ENCODE measurements at regions not wholly inside any gene's neighbourhood (a gene's known extent, or its start where the extent isn't known, plus 50 kb on each side); places are given as distances from the start of the nearest gene placed in this dataset.

GRCh38 chr2:6417050-6417449 lies 448.7 kb downstream of the CMPK2 start:
- no peak overlapping the region for H2AFZ ChIP-seq (ENCODE audit: low read length)
- no peak overlapping the region for H3K4me3 ChIP-seq (ENCODE audit: low read length, poor library complexity, severe bottlenecking)
- TF ChIP-seq EZH2phosphoT487 (IDR thresholded peaks at IDR 0.05; ENCODE audit: borderline replicate concordance): no peak
- TF ChIP-seq, protein P1, sequence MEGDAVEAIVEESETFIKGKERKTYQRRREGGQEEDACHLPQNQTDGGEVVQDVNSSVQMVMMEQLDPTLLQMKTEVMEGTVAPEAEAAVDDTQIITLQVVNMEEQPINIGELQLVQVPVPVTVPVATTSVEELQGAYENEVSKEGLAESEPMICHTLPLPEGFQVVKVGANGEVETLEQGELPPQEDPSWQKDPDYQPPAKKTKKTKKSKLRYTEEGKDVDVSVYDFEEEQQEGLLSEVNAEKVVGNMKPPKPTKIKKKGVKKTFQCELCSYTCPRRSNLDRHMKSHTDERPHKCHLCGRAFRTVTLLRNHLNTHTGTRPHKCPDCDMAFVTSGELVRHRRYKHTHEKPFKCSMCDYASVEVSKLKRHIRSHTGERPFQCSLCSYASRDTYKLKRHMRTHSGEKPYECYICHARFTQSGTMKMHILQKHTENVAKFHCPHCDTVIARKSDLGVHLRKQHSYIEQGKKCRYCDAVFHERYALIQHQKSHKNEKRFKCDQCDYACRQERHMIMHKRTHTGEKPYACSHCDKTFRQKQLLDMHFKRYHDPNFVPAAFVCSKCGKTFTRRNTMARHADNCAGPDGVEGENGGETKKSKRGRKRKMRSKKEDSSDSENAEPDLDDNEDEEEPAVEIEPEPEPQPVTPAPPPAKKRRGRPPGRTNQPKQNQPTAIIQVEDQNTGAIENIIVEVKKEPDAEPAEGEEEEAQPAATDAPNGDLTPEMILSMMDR (conservative IDR thresholded peaks at IDR 0.05; ENCODE audit: low read length): no peak

GRCh38 chr2:6418291-6418690 lies 447.4 kb downstream of the CMPK2 start:
- H2AFZ ChIP-seq (ENCODE audit: low read length): no peak overlapping the region
- H3K9me3 ChIP-seq (ENCODE audit: insufficient read depth, low read depth, low read length): no peaks in the 10 kb centered on the region
- H3K9ac ChIP-seq (ENCODE audit: low read depth, low read length, poor library complexity, severe bottlenecking): no peak overlapping the region
- TF ChIP-seq EZH2phosphoT487 (IDR thresholded peaks at IDR 0.05; ENCODE audit: borderline replicate concordance): no peak
- no peaks in the 10 kb centered on the region for H4K20me1 ChIP-seq (ENCODE audit: insufficient read depth, low read length, poor library complexity, severe bottlenecking)
- H3K4me3 ChIP-seq (ENCODE audit: low read length, poor library complexity, severe bottlenecking): no peak overlapping the region
- H3K4me2 ChIP-seq (ENCODE audit: low read depth, low read length, poor library complexity, severe bottlenecking): no peak overlapping the region
- no peaks in the 10 kb centered on the region for H3K36me3 ChIP-seq (ENCODE audit: insufficient read depth, low read length)
- no peaks in the 10 kb centered on the region for H3K27me3 ChIP-seq (ENCODE audit: insufficient read depth, low read length, poor library complexity, severe bottlenecking)
- H3K9me2 ChIP-seq (replicated peaks; ENCODE audit: low read depth, low read length): no peaks in the 10 kb centered on the region
- H3K79me2 ChIP-seq (ENCODE audit: insufficient read depth, low read length): no peaks in the 10 kb centered on the region
- no peaks in the 10 kb centered on the region for H3F3A ChIP-seq (ENCODE audit: low read depth)
- no peaks in the 10 kb centered on the region for H3K4me1 ChIP-seq (ENCODE audit: insufficient read depth, low read length, poor library complexity, severe bottlenecking)

More at GRCh38 chr2:6417050-6417449, 448.7 kb downstream of the CMPK2 start:
- no peaks in the 10 kb centered on the region for H4K20me1 ChIP-seq (ENCODE audit: insufficient read depth, low read length, poor library complexity, severe bottlenecking)
- no peaks in the 10 kb centered on the region for H3K36me3 ChIP-seq (ENCODE audit: insufficient read depth, low read length)
- H3K9me3 ChIP-seq (ENCODE audit: insufficient read depth, low read depth, low read length): no peaks in the 10 kb centered on the region
- no peaks in the 10 kb centered on the region for H3F3A ChIP-seq (ENCODE audit: low read depth)
- no peaks in the 10 kb centered on the region for H3K27me3 ChIP-seq (ENCODE audit: insufficient read depth, low read length, poor library complexity, severe bottlenecking)
- H3K9me2 ChIP-seq (replicated peaks; ENCODE audit: low read depth, low read length): no peaks in the 10 kb centered on the region
- H3K4me2 ChIP-seq (ENCODE audit: low read depth, low read length, poor library complexity, severe bottlenecking): no peak overlapping the region
- no peak overlapping the region for H3K9ac ChIP-seq (ENCODE audit: low read depth, low read length, poor library complexity, severe bottlenecking)
- no peaks in the 10 kb centered on the region for H3K79me2 ChIP-seq (ENCODE audit: insufficient read depth, low read length)
- H3K4me1 ChIP-seq (ENCODE audit: insufficient read depth, low read length, poor library complexity, severe bottlenecking): no peaks in the 10 kb centered on the region

GRCh38 chr2:6421138-6421730 lies 444.5 kb downstream of the CMPK2 start:
- Histone ChIP-seq H3K27me3 (ENCODE audit: insufficient read depth, low read length, poor library complexity, severe bottlenecking) (no peaks in the 10 kb centered on the region), H3K9me3 (ENCODE audit: insufficient read depth, low read depth, low read length) (no peaks in the 10 kb centered on the region), H3K4me1 (ENCODE audit: insufficient read depth, low read length, poor library complexity, severe bottlenecking) (no peaks in the 10 kb centered on the region), H4K20me1 (ENCODE audit: insufficient read depth, low read length, poor library complexity, severe bottlenecking) (no peaks in the 10 kb centered on the region), H3K4me2 (ENCODE audit: low read depth, low read length, poor library complexity, severe bottlenecking) (no peak overlapping the region), H3F3A (ENCODE audit: low read depth) (no peaks in the 10 kb centered on the region), H3K9me2 (replicated peaks; ENCODE audit: low read depth, low read length) (no peaks in the 10 kb centered on the region), H3K79me2 (ENCODE audit: insufficient read depth, low read length) (no peaks in the 10 kb centered on the region), H2AFZ (ENCODE audit: low read length) (no peak overlapping the region), H3K36me3 (ENCODE audit: insufficient read depth, low read length) (no peaks in the 10 kb centered on the region), H3K4me3 (ENCODE audit: low read length, poor library complexity, severe bottlenecking) (no peak overlapping the region), H3K9ac (ENCODE audit: low read depth, low read length, poor library complexity, severe bottlenecking) (no peak overlapping the region)
- no peak for TF ChIP-seq EZH2phosphoT487 (IDR thresholded peaks at IDR 0.05; ENCODE audit: borderline replicate concordance)
- TF ChIP-seq, protein P1 (conservative IDR thresholded peaks at IDR 0.05; ENCODE audit: low read length): no peak

DNA sequence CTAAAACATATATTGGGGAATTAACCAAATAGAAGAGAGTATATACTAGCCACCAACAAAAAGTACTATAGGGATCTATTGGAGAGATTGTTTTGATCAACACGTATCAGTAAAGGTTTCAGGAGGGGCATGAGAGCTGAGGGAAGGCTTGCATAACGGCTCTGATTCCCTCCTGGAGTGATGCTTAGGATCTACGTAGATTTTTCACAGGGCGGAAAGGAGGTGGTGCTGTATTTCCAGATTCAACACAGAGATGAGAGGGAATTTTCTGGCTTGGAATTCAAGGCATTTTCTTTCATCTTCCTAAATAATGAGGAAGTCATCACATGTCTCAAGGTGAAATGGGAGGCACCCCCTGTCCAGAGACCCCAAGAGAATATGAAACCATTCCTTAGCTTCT lies 443.8 kb downstream of the CMPK2 start:
- Histone ChIP-seq H3K27me3 (ENCODE audit: insufficient read depth, low read length, poor library complexity, severe bottlenecking) (no peaks in the 10 kb centered on the region), H3K4me1 (ENCODE audit: insufficient read depth, low read length, poor library complexity, severe bottlenecking) (no peaks in the 10 kb centered on the region), H4K20me1 (ENCODE audit: insufficient read depth, low read length, poor library complexity, severe bottlenecking) (no peaks in the 10 kb centered on the region), H3K79me2 (ENCODE audit: insufficient read depth, low read length) (no peaks in the 10 kb centered on the region), H3K4me3 (ENCODE audit: low read length, poor library complexity, severe bottlenecking) (no peak overlapping the region), H2AFZ (ENCODE audit: low read length) (no peak overlapping the region), H3K36me3 (ENCODE audit: insufficient read depth, low read length) (no peaks in the 10 kb centered on the region), H3K4me2 (ENCODE audit: low read depth, low read length, poor library complexity, severe bottlenecking) (no peak overlapping the region), H3K9me2 (replicated peaks; ENCODE audit: low read depth, low read length) (no peaks in the 10 kb centered on the region), H3K9me3 (ENCODE audit: insufficient read depth, low read depth, low read length) (no peaks in the 10 kb centered on the region), H3F3A (ENCODE audit: low read depth) (no peaks in the 10 kb centered on the region), H3K9ac (ENCODE audit: low read depth, low read length, poor library complexity, severe bottlenecking) (no peak overlapping the region)
- TF ChIP-seq, protein P1 (conservative IDR thresholded peaks at IDR 0.05; ENCODE audit: low read length): no peak
- no peak for TF ChIP-seq EZH2phosphoT487 (IDR thresholded peaks at IDR 0.05; ENCODE audit: borderline replicate concordance)

Data from Loucy (cell line).